Suprapubic skin (tissue), 4 donors: ENCODE measurements at regions not wholly inside any gene's neighbourhood (a gene's known extent, or its start where the extent isn't known, plus 50 kb on each side); places are given as distances from the start of the nearest gene placed in this dataset.

ENCODE experiments used
- DNase-seq, 2 donors: peaks; one replicate each; pipeline ENCODE4 v3.0.0-alpha.2; 2019; ENCODE audit warnings: low spot score in 2 of 2
- H3K27ac ChIP-seq: fragments of 200-600 bp; sonication (generic); one replicate; pipeline ENCODE4 v1.5.1; 2019
- H3K27me3 ChIP-seq: fragments of 200-600 bp; sonication (generic); one replicate; pipeline ENCODE4 v1.5.1; 2019
- H3K36me3 ChIP-seq: fragments of 200-600 bp; sonication (generic); one replicate; pipeline ENCODE4 v1.5.1; 2019
- H3K4me1 ChIP-seq: fragments of 200-600 bp; sonication (generic); one replicate; pipeline ENCODE4 v1.5.1; 2019
- H3K4me3 ChIP-seq: fragments of 200-600 bp; sonication (generic); one replicate; pipeline ENCODE4 v1.5.1; 2019; ENCODE audit warnings: mild to moderate bottlenecking
- H3K9me3 ChIP-seq: fragments of 200-600 bp; sonication (generic); one replicate; pipeline ENCODE4 v1.5.1; 2019
- EP300 ChIP-seq: sonication (generic); formaldehyde crosslinking; IDR thresholded peaks from one replicate; pipeline ENCODE4 v1.6.1; 2017; ENCODE audit warnings: antibody characterized with exemption
- POLR2A ChIP-seq, 2 donors: fragments of 450-650 bp; IDR thresholded peaks; one replicate each; pipeline ENCODE4 v1.6.1; 2017; ENCODE audit warnings: antibody characterized with exemption in 2 of 2, mild to moderate bottlenecking in 2 of 2, moderate library complexity in 2 of 2
- POLR2AphosphoS5 ChIP-seq, 3 donors: sonication (generic); formaldehyde crosslinking; IDR thresholded peaks; one replicate each; pipeline ENCODE4 v1.6.1; 2017; ENCODE audit warnings: antibody characterized with exemption in 3 of 3
- WGBS: methylation state at CpG from one replicate; pipeline ENCODE4 v1.1.5; 2018; 5-methylcytosine and 5-hydroxymethylcytosine counted together
- TF ChIP-seq, protein P1 (sequence below), 2 donors: fragments of 200-600 bp in 1 of 2; fragments of 450-650 bp in 1 of 2; sonication (generic) in 1 of 2; IDR thresholded peaks; one replicate each; pipeline ENCODE4 v1.5.1; 2016 to 2019; ENCODE audit warnings: antibody characterized with exemption in 2 of 2, mild to moderate bottlenecking in 1 of 2, moderate library complexity in 1 of 2

DNA sequence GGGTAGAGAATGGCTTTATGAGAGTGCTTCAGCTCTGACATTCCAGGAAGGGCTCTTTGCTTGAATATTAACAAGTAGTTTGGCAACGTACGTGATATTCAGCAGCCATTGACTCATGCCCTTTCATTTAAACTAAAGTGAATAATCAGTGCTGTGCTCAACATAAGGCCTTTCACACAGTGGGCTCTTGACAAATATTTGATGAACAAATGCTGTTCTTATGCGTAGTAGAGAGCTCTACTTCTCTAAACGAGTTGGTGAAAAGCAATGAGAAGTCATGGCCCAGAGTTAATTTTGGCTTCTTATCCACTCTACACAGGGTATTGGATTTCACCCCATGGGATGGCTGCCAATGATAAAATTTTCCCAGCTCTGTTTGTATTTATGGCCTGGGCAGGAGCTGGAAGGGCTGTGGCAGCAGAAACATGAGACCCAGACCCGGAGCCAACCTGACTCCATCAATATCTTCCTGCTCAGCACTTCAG, 338.9 kb downstream of the CCDC85A start:
- no peak overlapping the region for H3K27ac ChIP-seq
- peaks cover 5% of the 10 kb centered on the region for H3K4me1 ChIP-seq
- no peaks in the 10 kb centered on the region for H3K36me3 ChIP-seq
- H3K9me3 ChIP-seq: no peaks in the 10 kb centered on the region
- 31% methylated on average over 5 of the region's 5 CpGs for WGBS
- H3K4me3 ChIP-seq: no peak overlapping the region
- H3K27me3 ChIP-seq: no peaks in the 10 kb centered on the region
- TF ChIP-seq POLR2AphosphoS5 (IDR thresholded peaks at IDR 0.05) (no peak), EP300 (no peak), POLR2A (IDR thresholded peaks at IDR 0.05) (no peak)
- TF ChIP-seq, protein P1, sequence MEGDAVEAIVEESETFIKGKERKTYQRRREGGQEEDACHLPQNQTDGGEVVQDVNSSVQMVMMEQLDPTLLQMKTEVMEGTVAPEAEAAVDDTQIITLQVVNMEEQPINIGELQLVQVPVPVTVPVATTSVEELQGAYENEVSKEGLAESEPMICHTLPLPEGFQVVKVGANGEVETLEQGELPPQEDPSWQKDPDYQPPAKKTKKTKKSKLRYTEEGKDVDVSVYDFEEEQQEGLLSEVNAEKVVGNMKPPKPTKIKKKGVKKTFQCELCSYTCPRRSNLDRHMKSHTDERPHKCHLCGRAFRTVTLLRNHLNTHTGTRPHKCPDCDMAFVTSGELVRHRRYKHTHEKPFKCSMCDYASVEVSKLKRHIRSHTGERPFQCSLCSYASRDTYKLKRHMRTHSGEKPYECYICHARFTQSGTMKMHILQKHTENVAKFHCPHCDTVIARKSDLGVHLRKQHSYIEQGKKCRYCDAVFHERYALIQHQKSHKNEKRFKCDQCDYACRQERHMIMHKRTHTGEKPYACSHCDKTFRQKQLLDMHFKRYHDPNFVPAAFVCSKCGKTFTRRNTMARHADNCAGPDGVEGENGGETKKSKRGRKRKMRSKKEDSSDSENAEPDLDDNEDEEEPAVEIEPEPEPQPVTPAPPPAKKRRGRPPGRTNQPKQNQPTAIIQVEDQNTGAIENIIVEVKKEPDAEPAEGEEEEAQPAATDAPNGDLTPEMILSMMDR (IDR thresholded peaks at IDR 0.05): no peak
- DNase-seq: no peak

DNA sequence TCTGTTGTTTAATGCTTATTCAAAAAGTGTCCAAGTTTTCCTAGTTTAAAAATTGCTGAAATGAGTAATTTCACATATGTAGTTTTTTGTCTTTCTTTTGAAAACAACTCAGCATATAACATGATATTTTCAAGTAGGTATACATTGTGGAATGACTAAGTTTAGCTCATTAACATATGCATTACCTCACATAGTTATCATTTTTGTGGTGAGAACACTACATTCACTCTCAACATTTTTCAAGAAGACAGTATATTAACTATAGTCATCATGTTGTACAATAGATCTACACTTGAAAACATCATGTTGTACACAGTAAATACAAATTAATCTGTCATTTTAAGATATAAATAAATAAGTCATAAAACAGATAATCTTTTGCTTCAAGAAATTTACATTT, 340.0 kb downstream of the CCDC85A start:
- TF ChIP-seq POLR2A (IDR thresholded peaks at IDR 0.05): no peak
- TF ChIP-seq EP300: no peak
- TF ChIP-seq, protein P1 (IDR thresholded peaks at IDR 0.05): no peak
- TF ChIP-seq POLR2AphosphoS5 (IDR thresholded peaks at IDR 0.05): no peak
- Histone ChIP-seq H3K9me3 (no peaks in the 10 kb centered on the region), H3K27ac (no peak overlapping the region), H3K27me3 (no peaks in the 10 kb centered on the region), H3K4me3 (no peak overlapping the region), H3K4me1 (peaks cover 5% of the 10 kb centered on the region), H3K36me3 (no peaks in the 10 kb centered on the region)
- no peak for DNase-seq

DNA sequence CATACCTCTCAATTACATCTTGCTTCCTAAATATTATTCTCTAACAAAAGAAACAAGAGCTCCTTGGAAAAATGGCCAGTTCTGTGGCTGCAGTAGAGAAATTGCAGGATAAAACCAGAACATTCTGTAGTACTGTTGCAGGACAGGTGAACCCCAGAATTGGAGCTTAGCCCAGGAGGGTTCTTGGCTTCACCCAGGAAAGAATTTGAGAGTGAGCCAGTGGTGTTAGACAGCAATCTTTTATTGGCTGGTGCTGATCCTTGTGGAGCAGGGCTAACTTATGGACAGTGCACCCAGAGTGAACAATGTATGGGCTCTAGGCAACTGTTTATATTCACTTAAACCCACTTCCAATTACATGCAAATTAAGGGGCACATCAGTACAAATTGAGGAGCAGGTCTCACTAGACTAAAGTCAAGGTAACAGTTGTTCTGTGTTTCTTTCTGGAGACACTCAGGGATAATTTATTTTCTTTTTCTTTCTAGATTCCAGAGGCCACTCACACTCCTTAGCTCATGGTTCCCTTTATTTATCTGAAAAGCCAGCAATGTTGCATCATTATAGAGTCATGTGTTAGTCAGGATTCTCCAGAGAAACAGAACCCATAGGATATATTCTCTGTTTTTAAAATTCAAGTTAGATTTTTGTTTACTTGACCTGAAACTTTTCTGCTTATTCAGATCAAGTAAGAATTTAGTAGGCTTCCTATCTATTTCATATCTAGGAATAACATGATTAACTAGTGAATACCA, 348.1 kb downstream of the CCDC85A start:
- H3K27ac ChIP-seq: no peak overlapping the region
- no peaks in the 10 kb centered on the region for H3K27me3 ChIP-seq
- H3K36me3 ChIP-seq: no peaks in the 10 kb centered on the region
- H3K4me1 ChIP-seq: no peaks in the 10 kb centered on the region
- DNase-seq: no peak
- H3K9me3 ChIP-seq: no peaks in the 10 kb centered on the region
- no peak overlapping the region for H3K4me3 ChIP-seq
- TF ChIP-seq, protein P1 (IDR thresholded peaks at IDR 0.05): no peak
- TF ChIP-seq EP300: no peak
- TF ChIP-seq POLR2A (IDR thresholded peaks at IDR 0.05): no peak
- no peak for TF ChIP-seq POLR2AphosphoS5 (IDR thresholded peaks at IDR 0.05)

DNA sequence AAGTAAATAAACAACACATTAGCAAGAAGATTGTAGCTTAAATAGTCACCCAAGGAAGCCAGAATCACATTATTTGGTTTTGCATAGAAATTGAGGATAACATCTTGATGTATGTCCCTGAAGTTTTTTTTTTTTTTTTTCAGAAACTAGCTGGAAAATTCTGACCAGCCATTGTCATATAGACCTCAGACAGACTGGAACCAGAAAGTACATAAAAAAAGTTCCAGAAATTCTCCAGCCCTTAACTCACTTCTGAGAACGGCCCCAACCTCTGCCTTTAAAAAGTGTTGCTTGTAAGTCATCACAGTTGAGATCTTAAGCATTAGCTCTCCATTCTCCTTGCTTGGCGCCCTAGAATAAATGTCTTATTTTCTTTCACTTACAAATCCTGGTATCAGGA, 350.5 kb downstream of the CCDC85A start:
- H3K4me1 ChIP-seq: no peaks in the 10 kb centered on the region
- H3K27ac ChIP-seq: no peak overlapping the region
- no peaks in the 10 kb centered on the region for H3K36me3 ChIP-seq
- no peak overlapping the region for H3K4me3 ChIP-seq
- TF ChIP-seq EP300 (no peak), POLR2A (IDR thresholded peaks at IDR 0.05) (no peak)
- TF ChIP-seq, protein P1 (IDR thresholded peaks at IDR 0.05): no peak
- H3K9me3 ChIP-seq: no peaks in the 10 kb centered on the region
- H3K27me3 ChIP-seq: no peaks in the 10 kb centered on the region
- 71% methylated on average over 2 of the region's 2 CpGs for WGBS
- no peak for DNase-seq

DNA sequence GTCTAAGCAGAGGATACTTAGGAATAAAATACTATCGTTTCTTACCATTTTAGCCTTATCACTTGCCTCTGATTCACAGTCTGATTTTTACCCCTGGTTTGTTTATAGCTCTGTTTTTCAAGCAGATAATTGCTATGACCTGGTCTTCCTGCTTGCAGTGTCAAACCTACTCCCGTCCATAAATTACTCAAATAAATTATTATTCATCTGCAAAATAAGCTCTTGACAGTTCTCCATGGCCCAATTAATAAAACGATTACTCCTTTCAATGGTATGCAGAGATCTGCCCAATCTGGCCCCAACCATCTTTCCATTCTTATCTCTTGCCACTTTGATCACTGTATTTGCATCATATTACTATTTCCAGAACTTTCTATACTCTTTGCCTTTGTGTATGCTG, 354.0 kb downstream of the CCDC85A start:
- Histone ChIP-seq H3K27ac (no peak overlapping the region), H3K4me1 (no peaks in the 10 kb centered on the region), H3K9me3 (no peaks in the 10 kb centered on the region), H3K36me3 (no peaks in the 10 kb centered on the region), H3K27me3 (no peaks in the 10 kb centered on the region), H3K4me3 (no peak overlapping the region)
- DNase-seq: no peak
- TF ChIP-seq, protein P1 (IDR thresholded peaks at IDR 0.05): no peak
- no peak for TF ChIP-seq POLR2AphosphoS5 (IDR thresholded peaks at IDR 0.05)
- TF ChIP-seq EP300: no peak
- no peak for TF ChIP-seq POLR2A (IDR thresholded peaks at IDR 0.05)
- WGBS: 55% methylated on average over 3 of the region's 3 CpGs
